ELR (cell line): ENCODE measurements at regions not wholly inside any gene's neighbourhood (a gene's known extent, or its start where the extent isn't known, plus 50 kb on each side); places are given as distances from the start of the nearest gene placed in this dataset.
"Not testable (repeated sequence)": the region's sequence is repeated elsewhere in the genome, so short reads cannot be mapped to it uniquely, and the experiment has no call there.

Source experiments
- DNase-seq: peaks from one replicate; pipeline ENCODE4 v3.0.0-alpha.2; 2015; ENCODE audit warnings: low read depth

DNA sequence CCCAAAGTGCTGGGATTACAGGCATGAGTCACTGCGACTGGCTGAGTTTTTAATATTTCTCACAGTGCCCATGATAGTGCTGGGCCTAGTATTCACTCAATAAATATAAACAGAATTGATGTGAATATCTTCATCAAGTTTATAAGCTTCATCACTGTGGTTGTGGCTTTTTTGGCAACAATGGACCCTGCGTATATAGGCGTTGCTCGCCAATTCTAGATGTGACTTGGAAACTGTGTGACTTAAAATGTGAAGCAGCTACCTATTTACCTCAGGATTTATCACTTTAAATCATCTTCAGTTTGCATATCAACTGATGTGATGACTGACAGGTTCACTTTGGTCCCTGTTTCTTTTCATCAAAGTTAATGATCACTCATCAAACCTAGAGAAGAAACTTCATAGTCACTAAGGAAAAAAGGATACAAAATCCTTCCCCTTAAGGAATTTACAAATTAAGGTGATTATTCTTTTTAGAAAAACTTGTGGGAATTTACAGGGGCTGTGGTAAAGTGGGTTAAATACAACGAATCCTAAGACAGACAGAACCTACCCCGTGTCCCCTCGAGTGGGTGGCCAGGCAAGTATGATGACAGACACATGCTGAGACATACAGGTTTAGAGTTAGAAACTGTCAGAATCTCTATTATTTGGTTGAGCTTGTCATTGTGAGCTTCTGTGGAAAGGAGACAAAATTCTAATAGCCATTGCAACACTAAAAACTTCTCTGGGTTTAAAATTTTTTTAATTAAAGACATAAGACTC is 101.3 kb downstream of the AKAP11 start:
- DNase-seq: no peak

DNA sequence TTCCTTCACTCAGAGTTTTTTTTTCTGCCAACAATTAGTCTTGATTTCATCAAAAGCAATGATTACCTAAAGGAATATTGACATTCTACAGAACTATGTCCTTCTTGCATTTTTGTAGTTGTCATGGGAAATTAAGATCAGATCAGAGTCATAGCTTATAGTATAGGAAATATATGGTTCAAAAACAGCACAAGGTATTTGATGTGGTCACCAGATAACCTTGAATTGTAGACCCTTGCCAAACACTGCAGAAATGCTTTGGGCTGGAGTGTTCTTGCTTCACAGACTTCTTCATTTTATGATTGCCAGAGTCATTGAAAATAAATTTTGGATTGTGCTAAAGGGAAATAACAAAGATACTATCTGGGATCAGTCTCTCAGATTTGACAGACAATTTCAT is 103.7 kb downstream of the AKAP11 start:
- no peak for DNase-seq

DNA sequence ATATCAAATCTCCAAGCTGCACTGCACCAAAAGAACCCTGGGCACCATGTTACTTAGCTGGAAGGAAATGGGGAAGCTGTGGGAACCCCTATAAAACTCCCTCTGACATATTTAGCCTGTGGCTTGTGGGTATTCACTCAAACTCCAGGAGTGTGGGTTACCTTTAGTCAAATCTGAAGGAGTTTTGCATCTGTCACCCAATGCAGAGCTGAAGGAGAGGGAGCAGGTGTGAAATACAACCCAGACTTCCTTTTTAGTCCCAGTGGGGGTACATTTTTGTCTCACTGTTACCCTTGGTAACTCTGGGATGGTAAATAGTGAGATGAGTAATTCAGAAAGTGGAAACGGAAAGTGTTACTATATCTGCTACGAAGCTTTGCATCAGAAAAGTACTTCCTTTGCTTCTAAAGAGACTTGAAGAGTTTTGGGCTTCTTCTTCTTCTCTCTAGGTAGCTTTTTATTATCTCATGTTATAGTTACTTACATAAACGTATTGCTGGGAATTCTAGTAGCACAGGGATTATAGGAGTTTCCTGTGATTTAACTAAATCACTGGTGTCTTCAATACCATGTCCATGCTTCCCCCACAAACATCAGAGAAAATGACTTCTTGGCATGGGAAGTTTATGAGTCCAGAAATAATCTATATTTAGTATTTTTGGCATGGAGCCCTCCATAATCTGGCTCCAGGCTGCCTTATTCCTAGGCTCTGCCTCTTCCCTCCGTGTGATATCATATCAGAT is 105.9 kb downstream of the AKAP11 start:
- no peak for DNase-seq

DNA sequence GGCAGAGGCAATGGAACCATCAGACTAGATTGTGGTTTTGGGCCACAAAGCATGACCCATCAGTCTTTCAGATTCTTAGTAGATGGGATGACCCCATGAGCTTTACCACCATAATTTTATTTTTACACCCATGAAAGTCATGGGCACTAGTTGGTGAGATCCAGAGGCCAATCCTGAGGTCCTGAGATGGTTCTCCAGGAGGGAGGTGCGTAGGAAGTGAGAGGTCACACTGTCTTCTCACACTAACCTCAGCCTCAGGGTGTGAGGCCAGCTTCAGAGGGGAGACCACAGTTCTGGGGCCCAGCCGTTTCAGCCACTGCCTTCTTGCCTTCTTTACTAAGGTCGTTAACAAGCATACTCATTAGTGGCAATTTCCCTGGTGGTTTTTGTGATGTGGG is 106.4 kb downstream of the AKAP11 start:
- DNase-seq: no peak

DNA sequence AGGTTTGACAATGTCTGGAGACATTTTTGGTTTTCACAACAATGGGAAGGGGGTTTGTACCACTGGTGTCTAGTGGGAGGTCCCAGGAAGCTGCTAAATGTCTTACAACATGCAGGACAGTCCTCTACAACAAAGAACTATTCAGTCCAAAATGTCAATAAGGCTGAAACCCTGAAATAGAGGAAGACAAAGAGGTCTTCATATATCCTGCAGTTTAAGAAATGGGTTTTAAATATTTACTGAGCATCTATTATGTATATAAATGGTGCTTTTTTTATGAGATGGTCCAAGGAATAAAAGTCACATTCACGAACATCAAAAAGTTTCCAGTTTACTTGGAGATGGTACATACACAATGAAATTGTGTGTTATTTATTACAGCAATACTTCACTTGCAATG is 107.3 kb downstream of the AKAP11 start:
- no peak for DNase-seq

DNA sequence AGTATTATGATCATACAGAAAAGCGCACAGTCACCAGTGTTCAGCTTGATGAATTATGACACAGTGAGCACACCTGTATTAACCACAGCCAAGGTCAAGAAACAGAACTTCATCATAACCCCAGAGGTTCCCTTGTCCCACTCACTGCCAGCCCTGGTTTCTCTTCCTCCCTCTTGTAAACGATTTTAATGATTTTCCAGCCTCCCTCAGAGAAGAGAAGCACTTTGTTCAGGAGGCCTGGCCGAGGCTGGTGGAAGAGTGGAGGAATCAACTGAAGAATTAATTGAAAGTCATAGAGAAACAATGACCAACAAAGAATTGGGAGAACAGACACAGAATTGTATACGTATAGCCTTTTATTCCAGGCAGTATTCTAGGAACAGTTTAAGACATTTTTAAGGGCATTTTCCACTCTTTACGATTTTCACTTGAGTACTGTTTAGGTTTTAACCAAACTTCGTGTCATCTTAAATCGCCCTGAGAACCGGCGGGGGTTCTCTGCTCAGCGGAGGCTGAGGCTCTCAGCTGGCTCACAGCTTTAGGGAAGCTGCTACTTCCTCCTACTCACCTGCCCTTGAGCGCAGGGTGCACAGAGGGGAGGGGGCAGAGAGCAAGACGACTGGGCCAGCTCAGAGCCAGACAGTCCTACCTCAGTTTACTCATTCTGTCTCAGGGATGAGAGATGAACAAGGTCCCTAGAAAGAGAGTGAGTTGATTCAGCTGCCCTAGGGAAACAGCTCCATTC is 108.6 kb downstream of the AKAP11 start:
- no peak for DNase-seq

DNA sequence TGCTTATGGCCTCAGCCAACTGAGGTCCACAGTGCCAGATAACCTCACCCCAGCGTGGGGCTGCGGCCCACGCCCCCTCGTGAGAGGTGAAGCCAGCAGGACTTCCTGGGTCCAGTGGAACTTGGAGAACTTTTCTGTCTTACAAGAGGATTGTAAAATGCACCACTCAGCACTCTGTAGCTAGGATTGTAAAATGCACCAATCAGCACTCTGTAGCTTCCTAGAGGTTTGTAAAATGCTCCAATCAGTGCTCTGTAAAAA is 109.1 kb downstream of the AKAP11 start:
- no peak for DNase-seq

DNA sequence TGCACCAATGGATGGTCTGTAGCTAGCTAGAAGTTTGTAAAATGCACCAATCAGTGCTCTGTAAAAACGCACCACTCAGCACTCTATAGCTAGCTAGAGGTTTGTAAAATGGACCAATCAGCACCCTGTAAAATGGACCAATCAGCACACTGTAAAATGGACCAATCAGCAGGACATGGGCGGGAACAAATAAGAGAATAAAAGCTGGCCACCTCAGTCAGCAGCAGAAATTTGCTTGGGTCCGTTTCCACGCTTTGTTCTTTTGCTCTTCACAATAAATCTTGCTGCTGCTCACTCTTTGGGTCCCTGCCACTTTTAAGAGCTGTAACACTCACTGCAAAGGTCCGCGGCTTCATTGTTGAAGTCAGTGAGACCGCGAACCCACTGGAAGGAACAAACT is 109.5 kb downstream of the AKAP11 start:
- not testable (repeated sequence) for DNase-seq

DNA sequence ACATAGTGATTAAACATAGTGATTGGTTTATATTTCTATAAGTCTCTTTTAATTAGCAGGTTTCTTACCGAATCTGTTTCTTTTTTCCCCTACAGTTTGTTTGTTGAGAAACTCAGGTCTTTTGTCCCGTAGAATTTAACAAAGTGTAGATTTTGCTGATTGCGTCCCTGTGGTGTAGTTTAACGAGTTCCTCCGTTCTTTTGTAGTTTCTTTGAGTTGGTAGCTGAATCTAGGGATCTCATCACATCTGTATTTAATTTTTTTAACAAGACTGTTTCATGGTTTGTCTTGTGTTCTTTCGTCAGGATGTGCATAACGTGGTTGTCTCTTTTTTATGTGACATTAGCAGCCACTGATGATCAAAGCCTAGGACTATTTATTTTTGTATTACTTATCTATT is 111.1 kb downstream of the AKAP11 start:
- no peak for DNase-seq

DNA sequence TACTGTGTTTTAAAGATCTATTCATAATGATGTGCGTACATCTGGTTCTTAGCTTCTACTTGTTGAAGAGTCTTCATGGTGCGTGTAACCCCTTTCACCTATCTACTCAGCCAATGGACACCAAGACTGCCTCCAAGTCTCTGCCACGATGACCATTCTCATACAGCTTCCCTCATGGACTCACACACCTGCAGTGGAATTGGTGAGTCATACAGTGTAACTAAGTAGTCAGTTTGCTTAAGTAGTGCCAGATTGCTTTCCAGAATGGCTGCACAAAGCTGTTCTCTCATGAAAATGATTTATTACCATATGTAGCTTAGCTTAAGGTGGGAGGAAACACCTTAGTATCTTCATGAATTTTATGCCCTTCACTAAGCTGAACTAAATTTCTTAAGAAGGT is 112.3 kb downstream of the AKAP11 start:
- DNase-seq: no peak

DNA sequence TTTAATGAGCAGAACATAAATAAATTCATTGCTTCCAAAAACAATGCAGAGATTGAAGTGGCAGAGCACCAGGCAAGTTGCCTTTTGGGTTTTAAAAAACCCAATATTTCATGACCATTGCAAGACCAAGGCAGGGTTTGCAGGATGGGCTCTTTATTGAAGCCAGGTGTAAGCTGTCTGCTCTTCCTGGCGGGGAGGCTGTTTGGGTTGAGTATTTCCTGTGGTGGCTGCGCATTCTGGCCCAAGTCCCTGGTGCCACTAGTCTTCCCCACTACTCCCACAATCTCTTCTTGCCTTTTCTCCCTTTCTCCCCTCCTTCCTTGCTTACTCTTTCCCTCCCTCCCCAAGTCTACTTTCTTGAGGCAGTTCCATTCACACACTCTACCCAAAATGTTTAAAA is 116.4 kb downstream of the AKAP11 start:
- no peak for DNase-seq

DNA sequence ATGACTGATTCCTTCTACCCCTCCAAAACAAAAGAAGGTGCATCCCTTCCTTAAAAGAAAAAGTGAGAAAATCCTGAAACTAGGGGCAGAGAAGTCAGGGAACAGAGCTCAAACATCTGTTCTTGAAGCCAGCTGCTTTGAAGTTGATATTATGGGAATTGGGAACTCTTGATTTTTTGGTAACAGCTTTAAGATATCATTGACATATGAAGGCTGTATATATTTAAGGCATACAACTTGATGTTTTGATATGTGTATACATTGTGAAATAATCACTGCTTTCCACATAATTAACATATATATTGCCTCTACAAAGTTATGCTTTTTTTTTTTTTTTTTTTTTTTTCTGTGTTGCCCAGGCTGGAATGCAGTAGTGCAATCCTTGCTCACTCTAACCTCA is 117.1 kb downstream of the AKAP11 start:
- no peak for DNase-seq

DNA sequence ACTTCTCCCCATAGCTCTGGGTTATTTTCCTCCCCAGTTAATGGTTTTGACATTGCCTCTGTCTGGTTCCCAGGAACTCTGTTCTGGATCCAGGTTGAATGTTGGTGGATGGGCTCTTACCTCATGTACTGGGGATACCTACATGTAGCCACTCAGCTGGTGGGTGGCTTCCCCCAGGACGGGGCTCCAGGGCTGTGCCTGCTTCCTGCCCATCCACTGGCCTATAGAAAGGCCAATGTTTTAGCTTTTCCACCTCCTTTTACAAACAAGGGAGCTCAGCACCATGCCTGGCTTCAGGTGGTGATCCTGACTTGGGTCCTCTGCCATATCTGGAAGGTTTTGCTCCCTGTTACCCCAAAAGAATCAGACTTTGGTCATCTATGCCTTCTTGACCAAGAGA is 120.2 kb downstream of the AKAP11 start:
- no peak for DNase-seq

DNA sequence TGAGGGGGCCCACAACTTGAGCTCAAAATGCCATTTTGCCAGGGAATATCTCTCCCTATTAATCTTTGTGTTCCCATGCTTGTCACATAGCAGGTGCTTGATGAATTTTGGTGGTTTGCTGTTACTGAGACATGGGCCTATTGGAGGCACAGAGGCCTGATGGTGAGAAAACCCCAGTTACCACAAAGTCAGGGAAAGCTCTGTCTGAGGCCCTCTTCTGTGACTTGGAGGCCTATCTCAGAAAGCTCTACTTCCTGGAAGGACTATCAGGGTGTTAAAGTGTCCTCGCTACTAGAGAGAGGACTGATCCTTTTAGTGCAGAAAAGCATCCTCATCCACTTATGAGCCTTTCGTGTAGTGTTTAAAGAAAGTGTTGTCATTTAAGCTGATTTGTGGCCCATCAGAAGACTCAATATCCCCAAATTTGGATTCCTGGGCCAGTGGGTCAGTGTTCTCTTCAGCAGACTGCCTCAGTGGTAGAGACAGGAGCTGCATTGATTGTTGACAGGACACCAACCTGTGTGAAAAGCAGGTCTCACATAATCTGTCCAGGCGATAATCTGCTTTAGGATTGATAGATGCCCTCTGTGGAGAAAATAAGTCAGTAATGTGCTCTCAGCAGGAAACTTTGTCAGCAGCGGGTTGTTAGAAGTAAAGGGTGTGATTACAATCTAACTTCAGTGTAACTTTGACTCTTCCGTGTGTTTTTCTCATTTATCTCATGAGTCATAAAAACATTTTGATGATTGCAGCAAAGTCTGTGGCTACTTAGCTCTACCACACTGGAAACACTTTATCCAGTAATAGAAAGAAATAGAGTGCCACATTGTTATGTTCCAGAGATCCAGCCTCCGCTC is 121.0 kb downstream of the AKAP11 start:
- DNase-seq: no peak

DNA sequence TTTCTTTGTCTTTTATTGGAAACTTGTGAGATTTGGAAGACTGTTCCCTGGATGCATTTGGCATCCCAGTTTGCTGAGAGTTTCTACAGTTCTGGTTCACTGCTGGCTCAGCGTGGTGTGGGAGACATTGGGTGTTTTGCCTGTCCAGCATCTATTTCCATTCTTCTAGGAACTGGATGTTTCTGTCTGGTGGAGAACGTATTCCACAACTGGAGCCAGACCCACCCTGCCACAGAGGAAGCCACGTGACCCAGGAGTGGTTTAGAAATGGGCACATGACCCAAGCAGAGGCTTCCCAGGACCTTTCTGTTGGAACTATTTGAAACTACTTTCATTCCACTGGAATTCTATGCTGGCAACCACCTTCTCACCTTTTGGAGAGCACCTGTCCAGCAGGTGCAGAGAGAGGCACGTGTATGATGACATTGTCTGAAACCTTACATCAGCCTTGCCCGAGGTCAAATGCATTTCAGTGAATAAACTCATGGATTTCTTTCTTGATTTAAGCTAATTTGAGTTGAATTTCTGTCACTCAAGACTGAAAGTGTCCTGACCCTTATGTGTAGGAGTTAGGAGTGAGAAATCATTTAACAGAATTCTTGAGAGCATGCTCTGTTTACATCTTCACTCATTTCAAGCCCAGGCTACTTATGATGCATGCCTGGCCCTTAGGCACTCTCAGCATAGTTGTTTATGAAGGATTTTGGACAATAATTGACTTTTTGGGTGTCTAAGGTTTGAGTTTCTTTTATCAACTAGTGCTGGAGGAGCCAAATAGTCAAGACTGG is 121.8 kb downstream of the AKAP11 start:
- no peak for DNase-seq

DNA sequence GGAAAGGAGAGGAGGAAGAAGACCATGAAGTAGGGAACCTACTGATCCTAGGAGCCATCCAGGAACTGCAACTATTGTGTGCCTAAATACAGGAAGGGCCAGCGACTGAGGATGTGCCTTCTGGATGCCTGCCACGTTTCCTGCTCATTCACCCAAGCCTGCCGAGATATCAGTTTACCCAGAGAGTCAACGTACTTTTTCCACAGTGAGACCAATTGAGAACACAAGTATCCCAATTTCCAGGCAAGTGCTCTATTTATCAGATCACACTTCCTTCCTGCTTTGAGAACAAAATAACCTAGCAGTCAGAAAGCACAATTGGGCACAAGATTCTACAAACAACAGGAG is 122.4 kb downstream of the AKAP11 start:
- DNase-seq: no peak

DNA sequence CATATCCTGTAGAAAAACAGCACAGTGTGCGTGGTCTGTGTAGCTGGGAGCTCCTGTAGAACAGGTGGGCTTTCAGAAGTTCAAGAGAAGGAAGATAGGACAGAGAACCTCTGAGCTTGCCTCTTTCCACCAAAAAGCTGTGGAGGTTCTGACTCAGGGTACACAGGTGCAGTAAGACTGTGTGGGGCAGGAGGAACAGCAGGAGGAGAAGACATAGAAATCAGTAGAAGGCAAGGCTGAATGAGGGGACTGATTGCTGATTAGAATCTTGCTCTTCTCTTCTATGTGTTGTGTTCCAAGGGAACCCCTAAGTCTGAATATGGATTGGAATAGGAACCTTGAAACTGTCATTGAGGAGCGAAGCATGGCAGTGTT is 122.7 kb downstream of the AKAP11 start:
- no peak for DNase-seq

DNA sequence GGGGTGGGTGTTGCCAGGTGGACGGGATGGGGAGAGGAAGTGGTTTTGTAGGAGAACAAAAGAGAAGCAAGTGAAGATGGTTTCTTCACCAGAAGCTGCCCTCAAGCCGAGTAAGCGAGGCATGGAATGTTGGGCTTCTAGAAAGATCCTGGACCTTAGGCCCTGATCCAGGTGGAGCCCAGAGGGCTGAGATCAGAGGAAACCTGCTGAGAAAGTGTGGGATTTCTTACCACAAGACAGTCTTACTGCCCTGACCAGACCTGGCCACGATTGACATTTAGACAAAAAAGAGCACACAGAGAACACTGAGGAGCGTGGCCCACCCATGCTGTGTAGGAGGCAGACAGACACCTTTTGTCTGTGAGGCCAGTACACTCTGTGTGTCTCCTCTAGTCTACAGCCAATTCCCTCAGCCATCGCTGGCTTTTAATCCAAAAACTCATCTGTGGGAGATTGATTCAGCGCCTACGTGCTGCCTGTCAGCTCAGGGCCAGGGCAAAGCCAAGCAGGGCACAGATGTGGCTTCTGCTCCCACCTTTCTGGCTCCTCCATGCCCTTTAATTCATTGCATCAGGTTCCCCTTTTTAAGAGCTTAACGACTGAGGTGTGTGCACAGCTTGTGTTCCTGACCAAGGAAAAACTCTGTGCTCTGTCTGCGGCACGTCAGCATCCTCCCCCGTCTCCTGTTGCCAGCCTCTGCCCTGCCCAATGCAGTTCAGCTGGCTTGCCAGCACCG is 123.3 kb downstream of the AKAP11 start:
- no peak for DNase-seq

DNA sequence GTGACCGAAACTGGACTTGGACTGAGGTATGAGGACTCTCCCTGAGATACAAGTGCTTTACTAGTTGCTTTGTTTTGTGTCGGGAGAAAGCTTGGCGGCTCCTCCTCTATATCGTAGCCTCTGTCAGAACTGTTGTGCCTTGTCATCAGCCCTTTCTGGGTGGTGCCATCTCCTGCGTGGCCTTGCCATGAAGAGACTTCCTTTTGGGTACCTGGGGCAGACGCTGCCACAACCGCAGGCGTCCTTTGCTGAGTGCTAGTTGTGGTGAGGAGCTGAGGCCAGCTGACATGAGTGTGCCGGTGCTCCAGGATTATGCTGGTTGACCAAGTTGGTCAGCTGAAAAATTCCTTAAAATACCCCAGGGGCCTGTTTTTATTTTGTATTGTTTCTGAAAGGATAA is 124.5 kb downstream of the AKAP11 start:
- DNase-seq: no peak

DNA sequence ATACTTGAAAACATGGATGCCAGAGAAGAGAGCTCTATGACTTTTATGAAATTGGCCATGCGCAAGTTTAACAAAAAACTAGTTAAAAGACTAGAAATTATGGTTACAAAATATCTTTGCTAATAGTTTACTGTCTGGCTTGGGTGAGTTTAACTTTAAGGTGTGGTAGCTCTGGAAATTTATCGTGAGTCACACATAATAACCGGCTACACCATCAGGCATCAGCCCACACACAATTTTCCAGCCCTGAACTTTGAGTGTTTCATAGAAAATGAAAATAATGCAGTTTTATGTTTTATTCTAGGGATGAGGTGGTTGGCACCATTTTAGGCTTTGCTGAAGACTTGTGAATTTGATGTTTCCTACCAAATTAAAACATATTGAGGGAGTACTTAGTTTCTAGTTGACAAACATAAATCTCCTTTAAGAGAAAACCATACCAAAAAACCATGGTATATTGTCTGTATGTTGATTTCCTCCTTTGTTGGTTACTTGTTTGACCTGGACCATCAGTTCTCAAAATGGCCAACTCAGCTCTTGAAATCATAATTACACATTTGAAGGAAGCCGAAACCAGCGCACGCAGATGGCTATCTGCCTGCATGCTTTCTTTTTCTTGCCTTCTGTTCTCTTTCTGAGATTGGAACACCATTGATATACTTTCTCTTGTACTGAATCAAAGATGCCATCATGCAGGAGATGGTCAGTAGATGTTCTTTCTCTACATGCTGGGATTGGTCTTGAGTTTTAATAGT is 125.1 kb downstream of the AKAP11 start:
- DNase-seq: no peak
